Activated B cell treated with CpG ODN at 0.5 μM for 24 hours (primary cell): ENCODE measurements at regions not wholly inside any gene's neighbourhood (a gene's known extent, or its start where the extent isn't known, plus 50 kb on each side); places are given as distances from the start of the nearest gene placed in this dataset.

Experiments used
- ATAC-seq: fragments of 200-7000 bp; cut with Tn5 transposase; one replicate; pipeline ENCODE4 v1.10.0; 2021; ENCODE audit warnings: low read depth, mild to moderate bottlenecking, moderate library complexity
- CTCF ChIA-PET: fragments of 350-600 bp; sonication (Branson Sonifier 250); formaldehyde crosslinking; loops from one replicate; lab custom pipeline; 2021; ENCODE audit warnings: antibody characterized with exemption; lab: Charles Lee
- POLR2A ChIA-PET: fragments of 350-600 bp; sonication (Branson Sonifier 250); formaldehyde crosslinking; loops from one replicate; lab custom pipeline; 2021; ENCODE audit warnings: antibody characterized with exemption; lab: Charles Lee
- DNase-seq: peaks from one replicate; pipeline ENCODE4 v3.0.0; 2022
- H3K27ac Mint-ChIP-seq: one replicate; pipeline ENCODE4 v1.8.0; 2020; ENCODE audit warnings: mixed read lengths
- H3K27me3 Mint-ChIP-seq: one replicate; pipeline ENCODE4 v1.8.0; 2021; ENCODE audit warnings: mixed read lengths
- H3K36me3 Mint-ChIP-seq: one replicate; pipeline ENCODE4 v1.8.0; 2021; ENCODE audit warnings: low read depth, mixed read lengths
- H3K4me1 Mint-ChIP-seq: one replicate; pipeline ENCODE4 v1.8.0; 2021; ENCODE audit warnings: mixed read lengths
- H3K4me3 Mint-ChIP-seq: one replicate; pipeline ENCODE4 v1.8.0; 2020; ENCODE audit warnings: mild to moderate bottlenecking, mixed read lengths
- H3K9me3 Mint-ChIP-seq: one replicate; pipeline ENCODE4 v1.8.0; 2020; ENCODE audit warnings: mixed read lengths
- CTCF ChIP-seq: fragments of 200-600 bp; IDR thresholded peaks from one replicate; pipeline ENCODE4 v1.8.0; 2022; ENCODE audit warnings: antibody characterized with exemption, mild to moderate bottlenecking
- intact Hi-C: fragments of 100-400 bp; cut with micrococcal nuclease; formaldehyde crosslinking; loops from one replicate; pipeline ENCODE4 v1.15.1; 2024

GRCh38 chr3:59163953-59164352 lies 114.1 kb upstream of the CFAP20DC start:
- ATAC-seq (no peak), DNase-seq (no peak)
- Mint-ChIP-seq H3K27me3 (no peaks in the 10 kb centered on the region), H3K4me3 (no peak overlapping the region), H3K4me1 (no peaks in the 10 kb centered on the region), H3K27ac (no peak overlapping the region), H3K9me3 (no peaks in the 10 kb centered on the region), H3K36me3 (no peaks in the 10 kb centered on the region)
- ChIA-PET CTCF (no interaction called here), POLR2A (no interaction called here)
- TF ChIP-seq CTCF = no peak
- intact Hi-C loops = no loop called here

- no peaks in the 10 kb centered on the region for H3K9me3 Mint-ChIP-seq
- H3K27ac Mint-ChIP-seq = no peak overlapping the region
- POLR2A ChIA-PET = no interaction called here
- H3K4me1 Mint-ChIP-seq = no peaks in the 10 kb centered on the region
- H3K36me3 Mint-ChIP-seq = no peaks in the 10 kb centered on the region
- intact Hi-C loops = no loop called here
- H3K4me3 Mint-ChIP-seq = no peak overlapping the region
- ATAC-seq = no peak
- CTCF ChIA-PET = no interaction called here
- DNase-seq = no peak
- no peaks in the 10 kb centered on the region for H3K27me3 Mint-ChIP-seq
- no peak for TF ChIP-seq CTCF
Observed at GRCh38 chr3:59161048-59161447, 111.2 kb upstream of the CFAP20DC start.

GRCh38 chr3:59160133-59160746 lies 110.4 kb upstream of the CFAP20DC start:
- no peak for ATAC-seq
- H3K27me3 Mint-ChIP-seq = no peaks in the 10 kb centered on the region
- no peak for TF ChIP-seq CTCF
- no peak overlapping the region for H3K4me3 Mint-ChIP-seq
- H3K36me3 Mint-ChIP-seq = no peaks in the 10 kb centered on the region
- H3K27ac Mint-ChIP-seq = no peak overlapping the region
- H3K9me3 Mint-ChIP-seq = no peaks in the 10 kb centered on the region
- ChIA-PET POLR2A (no interaction called here), CTCF (no interaction called here)
- no peaks in the 10 kb centered on the region for H3K4me1 Mint-ChIP-seq
- DNase-seq = no peak
- intact Hi-C loops = no loop called here

- DNase-seq (no peak), ATAC-seq (no peak)
- CTCF ChIA-PET = no interaction called here
- H3K4me3 Mint-ChIP-seq = no peak overlapping the region
- intact Hi-C loops = no loop called here
- no peak for TF ChIP-seq CTCF
- no peak overlapping the region for H3K27ac Mint-ChIP-seq
- peaks cover 5% of the 10 kb centered on the region for H3K27me3 Mint-ChIP-seq
- H3K36me3 Mint-ChIP-seq = no peaks in the 10 kb centered on the region
- POLR2A ChIA-PET = no interaction called here
- no peaks in the 10 kb centered on the region for H3K4me1 Mint-ChIP-seq
- peaks cover 14% of the 10 kb centered on the region for H3K9me3 Mint-ChIP-seq
Observed at GRCh38 chr3:59153648-59154047, 103.8 kb upstream of the CFAP20DC start.

GRCh38 chr3:59152943-59153342 lies 103.1 kb upstream of the CFAP20DC start:
- Mint-ChIP-seq H3K9me3 (peaks cover 17% of the 10 kb centered on the region), H3K36me3 (no peaks in the 10 kb centered on the region), H3K4me1 (no peaks in the 10 kb centered on the region), H3K27me3 (peaks cover 5% of the 10 kb centered on the region), H3K4me3 (no peak overlapping the region), H3K27ac (no peak overlapping the region)
- TF ChIP-seq CTCF = no peak
- DNase-seq (no peak), ATAC-seq (no peak)
- ChIA-PET CTCF (no interaction called here), POLR2A (no interaction called here)
- intact Hi-C loops = no loop called here
